ENCODE measurements at regions not wholly inside any gene's neighbourhood (a gene's known extent, or its start where the extent isn't known, plus 50 kb on each side); places are given as distances from the start of the nearest gene placed in this dataset.

DNA sequence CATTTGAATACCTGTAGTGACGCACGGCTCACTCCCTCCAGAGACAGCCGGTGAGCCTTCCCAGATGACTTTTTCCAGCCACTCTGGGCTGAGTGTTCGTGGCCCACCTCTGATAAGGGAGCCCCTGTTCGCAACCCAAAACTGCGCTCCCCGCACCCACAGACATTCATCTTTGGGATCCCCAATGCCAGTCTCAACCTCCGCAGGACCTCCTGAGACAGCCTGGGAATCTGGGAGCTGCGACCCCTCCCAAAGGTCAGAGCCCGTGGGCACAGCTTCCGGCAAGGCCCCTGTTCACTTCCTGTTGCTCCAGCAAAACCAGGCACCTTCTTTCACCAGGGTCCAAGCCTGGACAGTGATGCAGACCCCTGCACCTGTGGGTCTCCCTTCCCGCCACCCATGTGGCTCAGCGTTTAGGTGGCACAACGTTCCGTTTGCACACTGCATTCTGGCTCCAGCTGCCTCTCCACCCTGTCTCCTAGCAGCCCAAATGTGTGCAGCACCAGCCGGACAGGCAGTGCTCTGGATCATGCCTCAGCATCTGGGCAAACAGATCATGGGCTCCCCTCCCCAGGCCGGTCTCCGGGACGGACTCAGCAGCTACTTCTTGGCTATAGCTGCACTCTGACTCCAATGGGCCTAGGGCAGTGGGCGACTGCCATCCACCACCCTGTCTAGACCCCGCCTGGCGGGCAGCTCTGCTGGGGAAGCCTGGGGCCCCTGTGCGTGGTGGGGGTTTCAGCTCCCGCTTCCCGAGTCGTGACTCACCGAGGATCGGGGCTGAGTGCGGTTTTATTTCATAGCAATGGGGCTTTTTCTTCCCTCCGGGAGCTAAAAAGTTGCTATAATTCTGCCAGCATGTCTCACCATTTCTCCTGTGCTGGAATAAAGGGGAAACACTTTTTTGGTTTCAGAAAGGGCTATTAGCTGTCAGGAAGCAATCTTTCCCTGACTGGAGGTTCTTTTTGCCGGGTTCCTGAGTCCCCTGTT, 156.0 kb downstream of the OLFM1 start:
- Histone ChIP-seq H3K9me2 (replicated peaks; ENCODE audit: insufficient read depth) (no peaks in the 10 kb centered on the region), H3K4me2 (no peak overlapping the region), H3K36me3 (replicated peaks; ENCODE audit: insufficient read depth, low read depth) (no peaks in the 10 kb centered on the region), H3K27ac (no peak overlapping the region), H2AFZ (no peak overlapping the region), H3K4me1 (ENCODE audit: insufficient read depth) (no peaks in the 10 kb centered on the region), H3K4me3 (no peak overlapping the region), H3K27me3 (no peaks in the 10 kb centered on the region), H4K20me1 (ENCODE audit: insufficient read depth, poor library complexity, severe bottlenecking) (no peaks in the 10 kb centered on the region), H3K79me2 (no peaks in the 10 kb centered on the region), H3K9me3 (ENCODE audit: low read depth) (no peaks in the 10 kb centered on the region)
- DNase-seq (ENCODE audit: low spot score): no peak
- WGBS (ENCODE audit: low lambda C conversion rate, missing lambda C conversion rate): 88% methylated on average over 31 of the region's 31 CpGs
- TF ChIP-seq EZH2 (IDR thresholded peaks at IDR 0.05; ENCODE audit: borderline replicate concordance) (no peak), EZH2phosphoT487 (IDR thresholded peaks at IDR 0.05; ENCODE audit: low read depth, severe bottlenecking, unreplicated experiment) (no peak)
- TF ChIP-seq, protein P1, sequence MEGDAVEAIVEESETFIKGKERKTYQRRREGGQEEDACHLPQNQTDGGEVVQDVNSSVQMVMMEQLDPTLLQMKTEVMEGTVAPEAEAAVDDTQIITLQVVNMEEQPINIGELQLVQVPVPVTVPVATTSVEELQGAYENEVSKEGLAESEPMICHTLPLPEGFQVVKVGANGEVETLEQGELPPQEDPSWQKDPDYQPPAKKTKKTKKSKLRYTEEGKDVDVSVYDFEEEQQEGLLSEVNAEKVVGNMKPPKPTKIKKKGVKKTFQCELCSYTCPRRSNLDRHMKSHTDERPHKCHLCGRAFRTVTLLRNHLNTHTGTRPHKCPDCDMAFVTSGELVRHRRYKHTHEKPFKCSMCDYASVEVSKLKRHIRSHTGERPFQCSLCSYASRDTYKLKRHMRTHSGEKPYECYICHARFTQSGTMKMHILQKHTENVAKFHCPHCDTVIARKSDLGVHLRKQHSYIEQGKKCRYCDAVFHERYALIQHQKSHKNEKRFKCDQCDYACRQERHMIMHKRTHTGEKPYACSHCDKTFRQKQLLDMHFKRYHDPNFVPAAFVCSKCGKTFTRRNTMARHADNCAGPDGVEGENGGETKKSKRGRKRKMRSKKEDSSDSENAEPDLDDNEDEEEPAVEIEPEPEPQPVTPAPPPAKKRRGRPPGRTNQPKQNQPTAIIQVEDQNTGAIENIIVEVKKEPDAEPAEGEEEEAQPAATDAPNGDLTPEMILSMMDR (IDR thresholded peaks at IDR 0.05; ENCODE audit: poor library complexity): no peak

DNA sequence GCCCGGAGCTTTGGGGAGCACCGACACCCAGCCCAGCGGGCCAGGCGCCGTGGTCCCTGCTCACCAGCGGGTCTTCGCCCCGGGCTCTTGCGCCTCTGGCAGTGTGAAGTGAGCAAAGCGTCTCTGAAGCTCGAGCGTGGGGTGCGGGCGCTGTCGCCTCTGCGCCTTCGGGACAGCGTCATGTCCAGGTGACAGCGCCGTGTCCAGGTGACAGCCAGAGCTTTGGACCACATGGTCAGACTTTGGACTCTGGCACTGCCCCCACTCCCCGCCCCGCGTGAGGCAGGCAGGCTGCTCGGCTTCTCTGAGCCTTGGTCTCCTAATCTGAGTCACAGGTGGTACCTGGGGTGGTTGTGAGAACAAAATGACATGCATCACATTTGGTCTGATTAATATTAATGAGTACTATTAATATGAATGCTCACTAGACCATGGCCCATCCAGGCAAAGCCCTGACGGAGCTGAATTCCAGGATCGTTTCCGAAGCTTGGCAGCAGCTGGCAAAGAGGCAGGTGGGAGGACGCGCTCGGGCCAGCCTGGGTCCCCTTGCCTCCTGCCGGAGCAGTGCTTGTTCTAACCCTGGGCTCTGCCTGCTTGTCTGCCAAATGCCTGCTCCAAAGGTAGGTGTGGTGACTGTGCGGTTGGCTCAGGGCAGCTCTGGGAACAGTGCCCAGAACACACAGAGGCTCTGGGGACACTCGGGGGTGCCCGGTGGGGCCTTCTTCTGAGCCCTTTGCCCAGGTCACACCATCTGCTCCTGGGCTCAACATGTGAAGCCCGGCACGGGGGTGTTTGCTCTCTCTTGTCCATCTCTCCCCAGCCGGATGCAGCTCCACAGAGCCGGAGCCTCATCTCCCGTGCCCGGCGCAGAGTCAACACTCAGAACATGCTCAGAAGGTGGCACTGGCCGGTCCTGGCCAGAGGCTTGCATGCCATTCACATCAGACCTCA, 157.1 kb downstream of the OLFM1 start:
- no peaks in the 10 kb centered on the region for H4K20me1 ChIP-seq (ENCODE audit: insufficient read depth, poor library complexity, severe bottlenecking)
- H3K9me3 ChIP-seq (ENCODE audit: low read depth): no peaks in the 10 kb centered on the region
- H3K27me3 ChIP-seq: no peaks in the 10 kb centered on the region
- H3K4me1 ChIP-seq (ENCODE audit: insufficient read depth): no peaks in the 10 kb centered on the region
- no peak overlapping the region for H3K27ac ChIP-seq
- no peak overlapping the region for H3K4me2 ChIP-seq
- no peak overlapping the region for H3K4me3 ChIP-seq
- H3K36me3 ChIP-seq (replicated peaks; ENCODE audit: insufficient read depth, low read depth): no peaks in the 10 kb centered on the region
- no peak overlapping the region for H2AFZ ChIP-seq
- 90% methylated on average over 41 of the region's 42 CpGs for WGBS (ENCODE audit: low lambda C conversion rate, missing lambda C conversion rate)
- no peaks in the 10 kb centered on the region for H3K9me2 ChIP-seq (replicated peaks; ENCODE audit: insufficient read depth)
- TF ChIP-seq, protein P1 (IDR thresholded peaks at IDR 0.05; ENCODE audit: poor library complexity): no peak
- TF ChIP-seq EZH2 (IDR thresholded peaks at IDR 0.05; ENCODE audit: borderline replicate concordance) (no peak), EZH2phosphoT487 (IDR thresholded peaks at IDR 0.05; ENCODE audit: low read depth, severe bottlenecking, unreplicated experiment) (no peak)
- DNase-seq (ENCODE audit: low spot score): no peak
- H3K79me2 ChIP-seq: no peaks in the 10 kb centered on the region

DNA sequence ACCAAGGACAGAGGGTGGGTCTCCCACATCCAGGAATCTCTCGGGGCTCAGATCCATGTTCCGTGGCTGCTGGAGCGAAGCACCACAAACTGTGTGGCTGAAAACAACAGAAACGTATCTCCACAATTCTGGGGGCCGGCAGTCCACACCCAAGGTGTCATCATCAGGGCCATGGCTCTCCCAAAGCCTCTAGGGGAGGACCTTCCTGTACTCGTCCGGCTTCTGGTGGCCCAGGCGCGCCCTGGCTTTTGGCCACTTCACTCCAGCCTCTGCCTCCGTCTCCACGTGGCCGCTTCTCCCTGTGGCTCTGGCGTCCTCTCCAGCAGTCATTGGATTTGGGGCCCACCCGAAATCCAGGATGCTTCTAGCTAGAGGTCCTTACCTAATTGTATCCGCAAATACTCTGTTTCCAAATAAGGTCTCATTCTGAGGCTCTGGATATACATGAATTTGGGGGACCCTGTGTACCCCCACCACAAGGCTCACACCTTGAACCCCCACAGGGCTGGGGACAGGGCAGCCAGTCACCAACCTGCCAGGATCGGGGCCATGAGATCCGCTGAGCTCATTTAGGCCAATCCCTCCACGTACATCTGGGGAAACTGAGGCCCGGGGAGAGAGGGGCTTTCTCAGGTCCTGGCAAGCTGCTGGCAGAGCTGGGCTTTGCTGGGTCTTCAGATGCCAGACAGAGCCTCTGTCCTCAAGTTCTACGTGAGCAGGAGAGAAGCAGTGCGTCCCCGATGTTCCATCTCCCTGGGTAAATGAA, 158.2 kb downstream of the OLFM1 start:
- DNase-seq (ENCODE audit: low spot score): no peak
- Histone ChIP-seq H3K9me2 (replicated peaks; ENCODE audit: insufficient read depth) (no peaks in the 10 kb centered on the region), H3K4me1 (ENCODE audit: insufficient read depth) (no peaks in the 10 kb centered on the region), H2AFZ (no peak overlapping the region), H3K4me2 (no peak overlapping the region), H4K20me1 (ENCODE audit: insufficient read depth, poor library complexity, severe bottlenecking) (no peaks in the 10 kb centered on the region), H3K27ac (no peak overlapping the region), H3K36me3 (replicated peaks; ENCODE audit: insufficient read depth, low read depth) (no peaks in the 10 kb centered on the region), H3K4me3 (no peak overlapping the region), H3K79me2 (no peaks in the 10 kb centered on the region), H3K9me3 (ENCODE audit: low read depth) (no peaks in the 10 kb centered on the region), H3K27me3 (no peaks in the 10 kb centered on the region)
- WGBS (ENCODE audit: low lambda C conversion rate, missing lambda C conversion rate): 92% methylated on average over 22 of the region's 22 CpGs
- TF ChIP-seq EZH2 (IDR thresholded peaks at IDR 0.05; ENCODE audit: borderline replicate concordance) (no peak), EZH2phosphoT487 (IDR thresholded peaks at IDR 0.05; ENCODE audit: low read depth, severe bottlenecking, unreplicated experiment) (no peak)
- TF ChIP-seq, protein P1 (IDR thresholded peaks at IDR 0.05; ENCODE audit: poor library complexity): no peak
